ENCODE measurements at regions not wholly inside any gene's neighbourhood (a gene's known extent, or its start where the extent isn't known, plus 50 kb on each side); places are given as distances from the start of the nearest gene placed in this dataset.

GRCh38 chr18:70671889-70672565 lies 383.2 kb downstream of the SOCS6 start:
- DNase-seq (ENCODE audit: low read depth) = no peak

- DNase-seq (ENCODE audit: low read depth) = no peak
These were observed 378.1 kb downstream of the SOCS6 start for GRCh38 chr18:70666936-70667335.

- DNase-seq (ENCODE audit: low read depth) = no peak
These were observed 374.3 kb downstream of the SOCS6 start for GRCh38 chr18:70663141-70663540.

GRCh38 chr18:70662588-70662987 lies 373.7 kb downstream of the SOCS6 start:
- no peak for DNase-seq (ENCODE audit: low read depth)

GRCh38 chr18:70659036-70659925 lies 370.4 kb downstream of the SOCS6 start:
- DNase-seq (ENCODE audit: low read depth) = no peak

DNA sequence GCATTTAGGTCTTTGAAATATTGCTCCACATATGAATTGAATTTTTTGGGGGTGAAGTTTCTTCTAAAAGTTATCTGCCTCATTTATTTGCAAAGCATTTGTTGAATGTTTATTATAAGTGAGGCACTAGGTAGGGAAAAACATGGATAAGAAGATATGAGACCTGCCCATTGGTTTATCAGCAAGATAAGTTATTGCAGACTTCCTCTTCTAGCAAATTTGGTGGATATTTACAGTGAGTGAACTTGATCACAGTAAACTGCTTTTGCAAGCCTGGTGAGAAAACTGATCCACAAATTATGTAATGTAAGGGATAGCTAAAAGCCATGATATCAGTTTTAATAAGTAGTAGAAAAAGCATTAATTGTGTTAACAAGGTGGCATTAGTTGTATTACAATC lies 364.8 kb downstream of the SOCS6 start:
- DNase-seq (ENCODE audit: low read depth) = no peak

GRCh38 chr18:70650878-70651277 lies 362.0 kb downstream of the SOCS6 start:
- no peak for DNase-seq (ENCODE audit: low read depth)

DNA sequence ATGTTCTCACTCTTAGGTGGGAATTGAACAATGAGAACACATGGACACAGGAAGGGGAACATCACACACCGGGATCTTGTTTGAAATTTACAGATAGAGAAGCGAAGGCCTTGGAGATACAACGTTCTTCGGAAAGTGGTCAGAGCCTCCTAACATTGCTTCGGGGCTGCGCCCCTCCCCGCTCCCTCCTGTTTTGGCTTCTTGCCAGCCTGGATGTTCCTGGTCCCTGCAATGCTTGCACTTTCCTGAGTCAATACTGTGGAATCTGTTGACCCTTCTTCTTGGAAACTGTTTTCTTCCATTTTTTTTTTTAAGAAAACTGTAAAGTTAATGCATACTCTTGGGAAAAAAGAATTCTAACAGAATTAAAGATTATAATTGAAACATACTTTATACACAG lies 360.8 kb downstream of the SOCS6 start:
- no peak for DNase-seq (ENCODE audit: low read depth)

DNA sequence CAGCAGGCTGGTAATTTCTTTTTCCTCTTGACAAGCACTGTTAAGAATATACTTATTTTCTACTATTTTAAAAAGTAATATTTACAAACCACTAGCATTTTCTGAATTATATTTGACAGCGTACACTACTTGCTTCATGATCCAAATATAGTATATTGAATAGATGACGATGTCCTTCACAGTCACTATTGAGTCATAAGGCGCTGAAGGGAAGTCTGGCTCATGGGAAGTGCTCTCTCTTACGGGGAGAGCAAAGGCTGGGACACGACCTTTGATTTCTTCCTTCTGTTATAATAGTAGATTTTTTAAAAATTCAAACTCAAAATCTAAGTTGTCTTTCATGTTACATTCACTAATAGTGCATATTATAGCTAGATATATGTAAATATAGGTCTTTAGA lies 357.1 kb downstream of the SOCS6 start:
- DNase-seq (ENCODE audit: low read depth) = no peak

DNA sequence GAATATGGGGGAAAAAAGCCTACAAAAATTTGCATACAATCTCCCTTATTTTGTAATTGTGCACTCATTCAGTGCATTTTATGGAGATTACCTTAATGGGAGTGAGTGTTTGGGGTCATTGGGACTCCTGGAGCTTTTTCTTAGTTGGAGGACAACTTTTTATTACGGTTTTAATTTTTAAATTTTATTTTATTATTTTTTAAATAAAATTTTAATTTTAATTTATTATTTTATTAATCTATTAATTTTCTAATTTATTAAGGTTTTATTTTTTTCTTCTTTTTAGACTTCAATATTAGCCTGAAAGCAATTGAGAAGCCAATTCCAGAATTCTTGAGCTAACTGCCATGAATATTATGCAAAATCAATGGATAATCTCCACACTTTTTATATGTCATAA lies 355.0 kb downstream of the SOCS6 start:
- DNase-seq (ENCODE audit: low read depth) = no peak

DNA sequence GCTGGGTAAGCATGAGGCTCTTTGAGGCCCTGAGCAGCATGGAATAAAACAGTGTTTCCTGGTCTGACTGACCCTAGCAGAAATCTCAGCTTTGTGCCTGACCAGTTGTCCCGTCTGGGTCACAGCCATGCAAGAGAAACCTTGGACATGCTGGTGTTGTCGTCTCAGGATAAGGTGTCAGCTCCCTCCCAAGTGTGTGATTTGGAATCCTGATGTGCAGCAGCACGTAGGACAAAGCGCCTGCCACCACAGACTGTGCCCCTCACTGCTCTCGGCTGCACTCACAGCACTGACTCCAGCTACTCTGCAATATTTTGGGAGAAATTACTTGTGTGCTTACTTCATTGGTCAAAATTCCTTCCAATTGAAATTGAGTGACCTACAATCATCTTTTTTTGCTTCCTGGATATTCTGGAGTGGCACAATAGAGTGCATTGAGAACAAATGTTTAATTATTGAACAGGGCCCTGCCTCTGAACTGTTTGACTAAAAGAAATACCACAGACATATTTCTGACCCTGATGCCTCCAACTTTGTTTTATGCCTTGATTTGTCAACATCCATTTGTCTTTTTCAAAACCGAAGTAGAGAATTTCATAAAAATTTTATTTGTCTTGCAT lies 352.4 kb downstream of the SOCS6 start:
- DNase-seq (ENCODE audit: low read depth) = no peak

GRCh38 chr18:70640336-70640887 lies 351.6 kb downstream of the SOCS6 start:
- DNase-seq (ENCODE audit: low read depth) = no peak

DNA sequence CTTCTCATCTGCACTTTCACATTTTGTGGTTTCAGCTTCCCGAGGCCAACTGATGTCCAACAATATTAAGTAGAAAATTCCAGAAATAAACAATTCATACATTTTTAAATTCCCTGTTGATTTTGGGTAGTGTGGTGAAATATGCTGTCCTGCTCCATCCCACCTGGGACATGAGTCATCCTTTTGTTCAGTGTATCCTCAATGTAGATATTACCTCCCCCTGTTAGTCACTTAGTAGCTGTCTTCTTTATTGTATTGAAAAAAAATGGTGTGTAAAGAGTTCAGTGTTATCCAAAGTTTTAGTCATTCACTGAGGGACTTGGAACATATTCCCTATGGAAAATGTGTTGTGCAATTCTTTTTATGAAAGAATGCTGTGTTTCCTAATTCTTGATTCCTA lies 348.1 kb downstream of the SOCS6 start:
- DNase-seq (ENCODE audit: low read depth) = no peak

DNA sequence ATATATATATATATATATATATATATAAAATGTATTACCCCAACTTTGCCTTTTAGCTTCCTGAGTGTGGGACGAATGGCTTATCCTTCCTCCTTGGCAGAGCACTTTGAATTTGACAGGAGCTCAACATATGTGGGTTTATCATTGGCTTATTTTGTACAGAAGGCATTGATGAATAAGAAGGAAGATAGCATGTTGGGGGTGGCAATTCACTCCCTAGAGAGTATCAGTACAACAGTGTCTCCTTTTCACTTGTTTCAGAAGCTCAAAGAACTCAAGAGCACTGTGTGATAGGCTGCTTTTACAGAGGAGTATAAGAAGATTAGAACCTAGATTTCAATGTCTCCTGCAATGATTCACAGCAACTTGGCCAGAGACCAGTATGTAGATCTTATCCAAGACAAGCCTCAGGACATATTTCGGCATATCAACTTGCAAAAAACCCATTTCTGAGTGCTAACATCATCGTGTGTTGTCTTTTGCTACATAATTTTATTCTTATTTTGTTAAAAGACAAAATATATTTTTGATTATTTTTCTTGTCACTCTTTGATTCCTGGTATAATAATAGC lies 345.8 kb downstream of the SOCS6 start:
- DNase-seq (ENCODE audit: low read depth) = no peak

- no peak for DNase-seq (ENCODE audit: low read depth)
These were observed 338.4 kb downstream of the SOCS6 start for GRCh38 chr18:70627182-70627802.

DNA sequence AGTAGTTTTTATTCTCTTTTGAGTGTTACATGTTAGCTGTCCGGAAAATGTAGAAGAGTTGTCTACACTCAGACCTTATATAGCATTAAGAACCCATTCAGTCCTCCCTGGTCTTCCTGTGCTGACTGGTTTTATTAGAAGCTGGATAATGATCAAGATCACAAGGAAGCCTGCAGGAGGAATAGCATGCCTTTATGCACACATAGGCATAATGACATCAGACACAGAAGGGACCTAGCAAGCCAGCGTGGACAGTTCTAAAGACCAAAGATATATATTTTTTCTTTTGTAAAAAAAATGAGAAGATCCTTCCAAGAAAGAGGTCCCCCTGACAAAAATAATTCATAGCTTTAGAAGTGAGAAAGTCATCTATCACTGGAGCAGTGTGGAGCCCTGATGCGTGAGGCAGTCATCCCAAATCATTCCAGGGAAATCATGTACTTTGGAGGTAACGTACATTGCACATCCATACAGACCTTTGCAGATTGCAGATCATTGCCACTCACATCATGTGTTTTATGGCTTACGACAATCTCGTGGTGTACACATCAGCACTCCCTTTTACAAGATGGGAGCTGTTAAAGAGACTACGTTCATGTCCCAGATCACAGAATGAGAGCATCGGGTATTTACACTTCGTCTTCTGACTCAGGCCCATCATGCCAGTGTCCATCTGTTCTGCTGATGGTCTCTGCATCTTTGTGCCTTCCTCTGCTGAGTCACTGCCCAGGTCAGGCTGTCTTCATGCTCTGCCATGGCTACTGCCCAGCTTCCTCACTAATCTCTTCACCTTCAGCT lies 334.0 kb downstream of the SOCS6 start:
- DNase-seq (ENCODE audit: low read depth) = no peak

GRCh38 chr18:70621710-70622109 lies 332.9 kb downstream of the SOCS6 start:
- no peak for DNase-seq (ENCODE audit: low read depth)

- DNase-seq (ENCODE audit: low read depth) = no peak
These were observed 332.2 kb downstream of the SOCS6 start for GRCh38 chr18:70620837-70621612.

GRCh38 chr18:70617020-70617763 lies 328.3 kb downstream of the SOCS6 start:
- DNase-seq (ENCODE audit: low read depth) = no peak
